Panc1 (cell line): ENCODE measurements at regions not wholly inside any gene's neighbourhood (a gene's known extent, or its start where the extent isn't known, plus 50 kb on each side); places are given as distances from the start of the nearest gene placed in this dataset.

Experiments
- ATAC-seq: fragments of 200-7000 bp; cut with Tn5 transposase; 2 replicates; pipeline ENCODE4 v1.9.1; 2020; ENCODE audit warnings: mild to moderate bottlenecking, moderate library complexity
- BruUV-seq: library from RNA; stranded (reverse); fragments of 400-500 nt; replicated peaks from 2 replicates; lab custom pipeline; 2021; lab: Mats Ljungman, UMichigan
- CTCF ChIA-PET: fragments of 300-600 bp; sonication (Branson Sonifier 250); formaldehyde crosslinking; loops from one replicate; lab custom pipeline; 2022; ENCODE audit warnings: antibody characterized with exemption; lab: Charles Lee
- POLR2A ChIA-PET: fragments of 300-600 bp; sonication (Branson Sonifier 250); formaldehyde crosslinking; loops from one replicate; lab custom pipeline; 2022; ENCODE audit warnings: antibody characterized with exemption; lab: Charles Lee
- DNase-seq: peaks from one replicate; pipeline ENCODE4 v3.0.0-alpha.2; 2010; ENCODE audit warnings: low read depth, low spot score
- H3K27ac ChIP-seq: 2 replicates; pipeline ENCODE4 v1.5.1; 2011; ENCODE audit warnings: mild to moderate bottlenecking, low read length, inconsistent platforms
- H3K27me3 ChIP-seq: fragments of 200-500 bp; sonication (Bioruptor generic); 2 replicates; pipeline ENCODE4 v1.6.0; 2014; ENCODE audit warnings: low read length, inconsistent platforms; ENCODE audit not compliant: control insufficient read depth, insufficient read depth
- H3K36me3 ChIP-seq: fragments of 200-500 bp; sonication (Bioruptor generic); 2 replicates; pipeline ENCODE4 v1.5.1; 2014; ENCODE audit warnings: inconsistent platforms, mild to moderate bottlenecking, low read length, moderate library complexity; ENCODE audit not compliant: control insufficient read depth, insufficient read depth
- H3K4me1 ChIP-seq: 2 replicates; pipeline ENCODE4 v1.5.1; 2011; ENCODE audit warnings: inconsistent platforms, mild to moderate bottlenecking, low read length, moderate library complexity; ENCODE audit not compliant: control insufficient read depth, insufficient read depth
- H3K4me3 ChIP-seq, 2 experiments: 2 replicates each; pipeline ENCODE4 v1.5.1; 2011 to 2012; ENCODE audit warnings: low read depth in 2 of 2, low read length in 2 of 2, mild to moderate bottlenecking in 2 of 2, inconsistent platforms in 1 of 2, moderate library complexity in 1 of 2
- H3K9me3 ChIP-seq: fragments of 200-500 bp; sonication (Bioruptor generic); 2 replicates; pipeline ENCODE4 v1.5.1; 2014; ENCODE audit warnings: low read depth, mild to moderate bottlenecking, inconsistent platforms, low read length, moderate library complexity; ENCODE audit not compliant: control insufficient read depth, insufficient read depth
- CTCF ChIP-seq: fragments of 450-650 bp; IDR thresholded peaks from 2 replicates; pipeline ENCODE4 v1.5.1; 2017; ENCODE audit warnings: mild to moderate bottlenecking
- POLR2AphosphoS5 ChIP-seq: IDR thresholded peaks from 2 replicates; pipeline ENCODE4 v1.6.1; 2012; ENCODE audit warnings: mild to moderate bottlenecking, low read depth, low read length, moderate library complexity
- REST ChIP-seq, 2 experiments: IDR thresholded peaks; 2 replicates each; pipeline ENCODE4 v1.6.1; 2011 to 2012; ENCODE audit warnings: low read depth in 2 of 2, control low read depth in 1 of 2, low read length in 1 of 2, mild to moderate bottlenecking in 1 of 2, moderate library complexity in 1 of 2; ENCODE audit not compliant: insufficient read depth in 1 of 2
- SIN3A ChIP-seq: IDR thresholded peaks from 2 replicates; pipeline ENCODE4 v1.6.1; 2012; ENCODE audit warnings: low read depth, mild to moderate bottlenecking, low read length, moderate library complexity, borderline replicate concordance; ENCODE audit not compliant: insufficient read depth
- TCF7L2 ChIP-seq: IDR thresholded peaks from 2 replicates; pipeline ENCODE4 v1.6.1; 2011; ENCODE audit warnings: mild to moderate bottlenecking, low read depth, low read length, inconsistent platforms
- in situ Hi-C: cut with HindIII; loops from 2 replicates; pipeline ENCODE4 v1.10.0; 2016; ENCODE audit warnings: low sequenced_read_pairs, low pct_unique_long_range_greater_than_20kb
- intact Hi-C: fragments of 100-400 bp; cut with micrococcal nuclease; formaldehyde crosslinking; loops from one replicate; pipeline ENCODE4 v1.10.0; 2022; ENCODE audit not compliant: unreplicated experiment

GRCh38 chr15:91490211-91490610, 363.3 kb upstream of the SLCO3A1 start:
- Histone ChIP-seq H3K4me3 (no peak overlapping the region), H3K36me3 (no peaks in the 10 kb centered on the region), H3K27me3 (no peaks in the 10 kb centered on the region), H3K27ac (no peak overlapping the region), H3K9me3 (no peaks in the 10 kb centered on the region), H3K4me1 (no peaks in the 10 kb centered on the region)
- no peak for ATAC-seq
- intact Hi-C loops (no loop called here), in situ Hi-C loops (no loop called here)
- no peak for TF ChIP-seq CTCF
- TF ChIP-seq REST (IDR thresholded peaks at IDR 0.05; ENCODE audit: insufficient read depth in 1 of 2, low read depth in 2 of 2, low read length in 1 of 2) = no peak
- TF ChIP-seq POLR2AphosphoS5 = no peak
- no peak for TF ChIP-seq TCF7L2
- no peak for DNase-seq
- no TSS peak for BruUV-seq
- ChIA-PET CTCF (no interaction called here), POLR2A (no interaction called here)

GRCh38 chr15:91491101-91491950, 362.2 kb upstream of the SLCO3A1 start:
- TF ChIP-seq CTCF (no peak), SIN3A (no peak), POLR2AphosphoS5 (no peak), REST (IDR thresholded peaks at IDR 0.05; ENCODE audit: insufficient read depth in 1 of 2, low read depth in 2 of 2, low read length in 1 of 2) (no peak), TCF7L2 (no peak)
- no peak for DNase-seq
- ATAC-seq = no peak

More at GRCh38 chr15:91491101-91491950, 362.2 kb upstream of the SLCO3A1 start:
- in situ Hi-C loops = no loop called here
- H3K27ac ChIP-seq = no peak overlapping the region
- no peaks in the 10 kb centered on the region for H3K9me3 ChIP-seq
- no peak overlapping the region for H3K4me3 ChIP-seq
- H3K4me1 ChIP-seq = no peaks in the 10 kb centered on the region
- CTCF ChIA-PET = no interaction called here
- H3K36me3 ChIP-seq = no peaks in the 10 kb centered on the region
- no TSS peak for BruUV-seq
- intact Hi-C loops = no loop called here
- no peaks in the 10 kb centered on the region for H3K27me3 ChIP-seq
- POLR2A ChIA-PET = no interaction called here
